ENCODE measurements at regions not wholly inside any gene's neighbourhood (a gene's known extent, or its start where the extent isn't known, plus 50 kb on each side); places are given as distances from the start of the nearest gene placed in this dataset.

GRCh38 chr4:99735822-99736221, 78.2 kb upstream of the C4orf54 start:
- no peak for TF ChIP-seq POLR2A (IDR thresholded peaks at IDR 0.05; ENCODE audit: low read depth, low read length)
- TF ChIP-seq FOS (IDR thresholded peaks at IDR 0.05; ENCODE audit: low read depth, low read length): no peak
- no peak for TF ChIP-seq CTCF (conservative IDR thresholded peaks at IDR 0.05; ENCODE audit: low read depth, low read length)
- TF ChIP-seq RFX5 (IDR thresholded peaks at IDR 0.05; ENCODE audit: low read depth, low read length): no peak

Data from IMR-90 (cell line).